ENCODE measurements at regions not wholly inside any gene's neighbourhood (a gene's known extent, or its start where the extent isn't known, plus 50 kb on each side); places are given as distances from the start of the nearest gene placed in this dataset.

DNA sequence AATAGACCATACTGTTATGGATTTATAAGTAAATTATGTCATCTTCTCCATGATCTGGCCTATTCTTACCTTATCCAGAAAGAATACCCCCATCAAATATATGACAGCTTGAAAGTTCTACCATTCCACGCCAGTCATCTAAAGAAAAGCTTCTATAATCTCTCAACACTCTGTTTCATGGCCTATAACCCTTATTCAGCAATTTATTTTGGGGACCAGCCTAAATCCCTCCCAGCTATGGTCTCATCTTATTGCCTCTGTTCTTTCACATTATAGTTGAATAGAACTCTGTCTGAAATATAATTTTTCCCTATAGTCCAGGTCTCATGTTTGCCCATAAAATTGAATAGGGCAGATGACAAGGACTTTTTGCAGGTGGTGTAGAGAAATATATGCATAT lies 2387.6 kb upstream of the WWC1 start:
- no peak for DNase-seq (ENCODE audit: low read depth in 2 of 2)

DNA sequence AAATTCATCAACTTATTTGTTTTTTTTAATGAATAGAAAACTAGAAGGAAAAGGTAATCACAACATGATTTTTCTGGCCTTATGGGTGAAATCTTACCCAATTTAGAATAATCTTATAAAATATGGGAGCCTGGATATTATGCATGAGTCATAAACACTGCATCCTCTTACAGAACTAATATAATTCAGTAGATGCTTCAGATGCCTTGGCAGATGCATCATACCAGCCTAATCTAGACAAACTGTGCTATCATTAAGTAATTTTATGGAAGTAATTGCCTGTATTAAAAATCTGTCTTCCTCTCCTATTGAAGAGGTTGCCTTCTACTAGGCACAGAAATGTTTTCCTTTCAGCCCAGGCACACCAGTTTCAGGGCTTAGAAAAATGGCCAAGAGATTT lies 2384.6 kb upstream of the WWC1 start:
- DNase-seq (ENCODE audit: low read depth in 2 of 2), result no peak

DNA sequence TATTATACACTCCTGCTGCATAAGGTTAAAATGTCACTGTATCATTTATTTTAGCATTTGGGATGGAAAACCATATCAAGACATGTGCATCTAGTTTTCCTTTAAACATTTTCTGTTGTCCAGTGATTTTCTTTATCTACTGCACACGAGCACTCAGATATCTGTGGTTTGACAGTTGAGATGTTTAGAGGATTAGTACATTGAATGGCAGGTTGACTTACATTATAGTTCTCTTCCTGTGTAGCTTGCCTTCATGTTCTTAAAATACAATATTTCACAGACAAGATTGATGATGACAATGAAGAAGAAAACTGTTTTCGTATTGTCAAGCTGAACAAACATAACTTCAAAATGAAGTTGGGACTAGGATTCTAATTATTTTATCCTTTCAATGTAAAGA lies 2378.4 kb upstream of the WWC1 start:
- DNase-seq (ENCODE audit: low read depth in 2 of 2), result no peak

DNA sequence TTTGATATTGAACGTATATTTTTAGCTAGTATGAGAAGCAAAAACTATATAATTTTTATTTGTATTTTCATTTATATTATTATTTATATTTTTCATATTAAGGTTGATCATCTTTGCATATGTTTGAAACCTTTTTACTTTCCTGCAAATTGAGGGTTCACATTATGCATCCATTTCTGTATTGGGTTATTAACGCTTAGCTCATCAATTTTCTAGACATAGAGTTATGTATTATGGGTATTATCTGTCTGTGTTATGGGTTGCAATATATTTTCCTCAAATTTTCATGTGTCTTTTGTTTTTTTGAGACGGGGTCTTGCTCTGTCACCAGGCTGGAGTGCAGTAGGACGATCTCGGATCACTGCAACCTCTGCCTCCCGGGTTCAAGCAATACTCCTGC lies 2377.0 kb upstream of the WWC1 start:
- no peak for DNase-seq (ENCODE audit: low read depth in 2 of 2)

DNA sequence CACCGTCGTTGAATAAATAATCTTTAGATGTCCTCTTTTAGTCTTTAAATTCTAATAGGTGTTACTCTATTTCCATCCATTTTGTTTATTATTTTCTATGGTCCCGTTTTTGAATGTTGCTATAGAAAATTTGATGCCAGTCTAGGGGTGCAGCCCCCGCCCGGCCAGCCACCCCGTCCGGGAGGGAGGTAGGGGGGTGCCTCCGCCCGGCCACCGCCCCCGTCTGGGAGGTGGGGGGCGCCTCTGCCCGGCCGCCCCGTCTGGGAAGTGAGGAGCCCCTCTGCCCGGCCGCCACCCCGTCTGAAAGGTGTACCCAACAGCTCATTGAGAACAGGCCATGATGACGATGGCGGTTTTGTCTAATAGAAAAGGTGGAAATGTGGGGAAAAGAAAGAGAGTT lies 2372.2 kb upstream of the WWC1 start:
- DNase-seq (ENCODE audit: low read depth in 2 of 2), result no peak

DNA sequence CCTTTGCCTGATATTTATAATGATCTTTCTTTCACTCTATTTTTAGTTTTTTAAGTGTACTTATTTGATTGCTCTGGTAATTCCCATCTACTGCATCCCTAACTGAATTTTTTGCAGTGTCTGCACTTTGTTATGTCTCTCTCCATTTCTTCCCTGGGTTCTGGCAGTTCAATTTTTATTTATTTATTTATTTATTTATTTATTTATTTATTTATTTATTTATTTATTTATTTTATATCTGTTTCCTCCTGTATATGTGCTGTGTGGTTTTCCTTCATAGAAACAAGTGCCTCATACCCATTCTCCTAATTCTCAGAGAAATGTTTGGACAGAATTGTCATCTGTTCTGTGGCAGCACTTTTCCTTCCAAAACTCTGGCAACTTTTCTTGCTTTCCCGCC lies 2370.8 kb upstream of the WWC1 start:
- DNase-seq (ENCODE audit: low read depth in 2 of 2), result no peak

DNA sequence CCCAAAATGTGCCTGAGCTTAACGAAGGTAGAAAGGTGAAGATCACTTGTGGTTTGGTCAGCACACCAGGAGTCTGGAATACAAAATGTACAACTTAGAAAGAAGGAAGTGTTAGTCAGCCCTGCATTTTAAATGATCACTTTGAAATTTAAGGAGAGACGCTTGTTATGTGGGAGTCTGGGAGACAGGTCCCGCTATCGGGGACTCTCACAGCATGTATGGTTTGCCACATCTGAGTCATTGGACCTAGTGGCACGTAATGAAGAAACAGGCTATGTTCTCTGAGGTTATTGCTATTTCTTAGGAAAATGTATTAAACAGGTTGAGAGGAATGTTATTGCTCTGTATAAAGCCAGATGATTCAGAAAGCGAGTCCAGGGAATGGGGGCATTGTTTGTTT lies 2362.5 kb upstream of the WWC1 start:
- no peak for DNase-seq (ENCODE audit: low read depth in 2 of 2)

DNA sequence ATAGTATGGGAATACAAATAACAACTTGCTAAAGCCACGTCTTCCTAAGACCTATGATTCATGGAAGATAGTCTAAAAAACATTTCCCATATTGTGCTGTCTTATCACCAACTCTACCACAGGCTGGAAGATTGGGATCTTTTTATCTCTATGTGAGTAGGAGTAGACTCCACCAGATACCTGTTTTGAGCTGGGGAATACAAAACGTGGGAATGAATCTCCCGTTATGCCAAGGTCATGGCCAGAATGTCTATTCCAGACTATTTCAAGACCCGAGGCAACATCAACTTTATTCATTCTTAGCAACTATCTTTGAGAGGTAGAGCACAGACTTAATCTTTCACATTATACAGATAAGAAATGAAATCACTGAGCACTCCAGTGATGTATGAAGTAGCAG lies 2350.9 kb upstream of the WWC1 start:
- no peak for DNase-seq (ENCODE audit: low read depth in 2 of 2)

DNA sequence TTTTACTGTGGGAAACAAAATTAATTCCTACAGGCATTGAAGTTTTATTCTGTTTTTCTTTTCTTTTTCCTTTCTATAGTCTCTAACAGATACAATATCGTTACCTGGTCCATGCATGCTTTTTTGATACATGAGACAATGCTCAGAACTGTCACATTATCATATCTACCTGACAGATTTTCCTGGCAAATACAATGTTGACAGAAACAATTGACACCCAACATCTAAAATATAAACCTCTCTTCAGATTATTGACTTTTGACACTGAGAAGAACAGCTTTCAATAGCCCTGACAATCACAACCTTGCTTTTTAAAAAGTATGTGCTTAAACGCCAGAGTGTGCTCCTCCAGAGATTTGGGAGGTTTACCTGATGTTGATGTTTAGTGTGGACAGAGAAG lies 2334.6 kb upstream of the WWC1 start:
- DNase-seq (ENCODE audit: low read depth in 2 of 2), result no peak

DNA sequence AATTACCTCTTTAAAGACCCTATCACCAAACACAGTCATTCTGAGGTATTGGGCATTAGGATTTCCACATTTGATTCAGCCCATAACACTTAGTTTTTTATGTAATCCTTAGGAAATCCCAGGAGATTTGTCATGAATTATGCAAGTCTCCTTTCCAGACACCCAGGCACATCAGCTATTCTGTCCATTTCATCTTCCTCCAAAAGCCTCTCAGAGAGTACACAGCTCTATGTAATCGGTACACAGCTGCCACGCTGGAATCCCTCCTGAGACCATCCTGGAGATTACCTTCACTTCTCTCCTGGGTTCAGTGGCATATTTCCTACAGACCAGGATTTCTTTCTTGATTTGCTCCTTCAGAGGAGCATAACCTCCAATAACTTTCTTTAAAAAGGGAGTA lies 2309.8 kb upstream of the WWC1 start:
- DNase-seq (ENCODE audit: low read depth in 2 of 2), result no peak

DNA sequence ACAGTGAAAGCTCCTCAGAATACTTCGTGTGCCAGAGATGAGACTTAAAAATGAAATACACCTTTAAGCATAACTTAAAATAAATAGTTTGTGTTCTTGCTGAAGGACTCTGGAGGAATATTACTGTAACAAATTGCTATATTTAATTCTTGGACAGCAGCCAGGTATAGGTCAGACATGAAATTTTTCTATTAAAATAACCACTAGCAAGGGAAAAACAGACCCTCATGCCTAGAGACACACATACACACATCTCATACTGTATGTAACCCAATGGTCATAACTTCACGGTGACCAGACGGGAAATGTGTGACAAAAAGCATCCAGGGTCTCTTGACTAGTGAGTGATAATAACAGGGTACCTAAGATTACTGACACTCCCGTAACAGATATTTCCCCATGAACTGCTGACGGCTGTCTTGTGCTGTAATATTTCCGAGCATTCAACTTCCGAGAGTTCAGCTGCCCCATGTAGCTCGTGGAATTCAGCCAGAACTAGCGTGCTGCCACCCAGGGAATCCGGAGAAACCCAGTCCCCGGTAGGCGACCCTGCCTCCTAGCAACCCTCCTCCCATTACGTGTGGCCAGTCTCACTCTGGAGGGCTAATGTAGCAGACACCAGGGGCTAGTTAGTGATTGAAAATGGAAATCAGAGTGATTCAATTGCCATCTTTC lies 2295.1 kb upstream of the WWC1 start:
- no peak for DNase-seq (ENCODE audit: low read depth in 2 of 2)

DNA sequence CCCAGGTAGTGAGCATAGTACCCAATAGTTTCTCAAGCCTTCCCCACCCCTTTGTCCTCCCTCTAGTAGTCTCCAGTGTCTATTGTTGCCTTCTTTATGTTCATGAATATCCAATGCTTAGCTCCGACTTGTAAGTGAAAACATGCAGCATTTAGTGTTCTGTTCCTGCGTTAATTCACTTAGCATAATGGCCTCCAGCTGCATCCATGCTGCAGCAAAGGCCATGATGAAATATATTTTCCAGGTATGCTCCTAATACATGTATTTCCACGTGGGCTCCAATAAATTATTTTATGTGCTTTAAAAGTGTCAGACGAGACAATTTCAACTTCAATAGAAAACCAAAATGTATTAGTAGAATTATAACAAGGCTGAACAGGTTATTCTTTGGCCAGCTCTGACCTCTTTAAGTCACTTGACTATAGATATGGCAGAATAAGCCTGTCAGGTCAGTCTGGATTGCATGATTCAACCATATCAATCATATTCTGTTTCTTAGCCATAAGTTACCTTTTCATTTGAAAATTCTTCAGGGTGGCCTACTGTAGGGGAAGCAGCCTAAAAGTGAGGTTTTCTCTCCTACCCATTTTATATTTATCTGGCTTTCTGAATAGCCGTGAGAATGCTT lies 2291.6 kb upstream of the WWC1 start:
- no peak for DNase-seq (ENCODE audit: low read depth in 2 of 2)

DNA sequence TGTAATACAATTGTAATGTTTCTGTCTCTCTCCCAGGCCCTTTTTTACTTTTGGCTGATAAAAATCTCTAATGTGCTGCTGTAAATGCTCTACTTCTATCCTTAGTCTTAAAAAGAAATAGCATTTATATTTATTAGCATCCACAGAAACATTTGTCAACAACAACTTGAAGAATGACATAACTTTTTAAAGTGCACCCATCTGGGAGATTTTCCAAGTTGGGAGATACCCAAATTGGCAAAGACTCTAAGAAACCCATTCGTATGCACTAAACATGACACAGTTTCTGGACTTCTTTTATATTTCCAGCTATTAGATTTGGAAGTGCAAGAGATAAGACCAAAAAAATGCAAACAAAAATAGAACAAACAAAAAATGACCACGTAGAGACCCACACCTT lies 2287.4 kb upstream of the WWC1 start:
- no peak for DNase-seq (ENCODE audit: low read depth in 2 of 2)

DNA sequence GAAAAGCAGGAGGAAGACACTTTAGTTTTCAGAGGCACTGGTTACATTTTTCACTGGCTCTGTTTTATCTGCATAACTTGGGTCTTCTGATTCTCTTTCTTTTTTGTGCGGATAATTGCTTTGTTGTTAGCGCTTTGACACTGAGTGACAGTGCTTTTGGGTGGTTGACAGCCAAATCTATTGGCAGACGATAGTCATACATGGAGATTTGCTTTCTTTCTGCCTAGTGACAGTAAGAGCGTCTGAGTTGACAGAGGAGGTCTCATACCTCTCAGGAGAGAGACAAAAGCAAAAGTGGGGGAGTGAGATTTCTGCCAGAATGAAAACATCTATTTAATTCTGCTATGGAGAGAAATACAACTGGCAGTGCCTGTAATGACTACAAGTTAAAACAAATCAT lies 2278.0 kb upstream of the WWC1 start:
- no peak for DNase-seq (ENCODE audit: low read depth in 2 of 2)

DNA sequence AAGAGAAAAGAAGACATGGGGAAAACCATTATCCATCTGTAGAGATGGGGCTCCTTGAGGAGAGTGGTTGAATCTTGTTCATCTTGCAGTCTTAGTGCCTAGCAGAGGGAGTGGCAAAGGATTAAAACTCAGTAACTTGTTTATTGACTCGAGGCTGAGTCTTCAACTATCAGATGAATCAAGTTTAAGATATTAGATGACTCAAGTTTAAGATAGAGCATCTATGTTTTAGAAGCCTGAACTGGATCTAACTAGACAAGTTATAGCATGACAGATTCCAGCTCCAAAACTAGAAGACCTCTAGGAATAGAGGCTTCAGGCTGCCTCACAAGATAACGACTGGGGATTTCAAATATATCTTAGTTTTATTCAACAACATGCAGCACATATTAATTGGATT lies 2277.2 kb upstream of the WWC1 start:
- DNase-seq (ENCODE audit: low read depth in 2 of 2), result no peak

DNA sequence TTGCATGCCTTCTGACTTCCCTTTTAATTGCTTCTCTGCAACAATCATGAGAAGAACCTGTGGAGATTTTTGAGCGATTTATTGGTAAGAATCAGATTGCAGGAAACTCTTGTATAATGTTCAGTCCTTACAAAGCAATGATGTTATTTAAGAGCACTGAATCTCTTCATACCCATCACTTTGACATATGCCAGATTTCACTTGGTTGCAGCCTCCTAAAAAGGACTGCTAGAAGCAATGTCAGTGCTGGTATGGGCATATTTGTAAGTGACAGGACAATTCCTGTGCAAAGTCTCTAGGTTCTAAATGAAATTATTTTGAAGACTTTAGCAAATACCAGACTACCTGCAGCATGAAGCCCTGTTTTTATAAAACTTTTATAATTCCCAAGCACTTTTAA lies 2272.7 kb upstream of the WWC1 start:
- DNase-seq (ENCODE audit: low read depth in 2 of 2), result no peak

DNA sequence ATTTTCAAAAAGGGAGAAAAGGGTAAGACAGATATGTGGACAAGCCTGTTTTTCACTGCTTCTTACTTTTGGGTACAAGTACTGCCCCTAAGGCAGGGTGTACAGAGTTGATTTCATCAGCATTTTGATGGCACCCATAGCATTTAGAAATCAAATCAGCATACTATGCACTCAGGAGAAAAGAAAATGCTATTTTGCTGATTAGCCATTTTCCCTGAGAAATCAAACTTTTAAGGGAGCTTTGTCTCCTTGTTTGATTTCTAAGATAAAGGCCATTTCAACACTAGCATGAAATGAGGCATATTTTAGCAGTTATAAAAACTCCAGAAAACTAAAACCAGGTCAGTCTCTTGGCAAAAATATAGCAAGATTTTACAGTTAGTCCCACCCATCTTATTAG lies 2269.4 kb upstream of the WWC1 start:
- no peak for DNase-seq (ENCODE audit: low read depth in 2 of 2)

DNA sequence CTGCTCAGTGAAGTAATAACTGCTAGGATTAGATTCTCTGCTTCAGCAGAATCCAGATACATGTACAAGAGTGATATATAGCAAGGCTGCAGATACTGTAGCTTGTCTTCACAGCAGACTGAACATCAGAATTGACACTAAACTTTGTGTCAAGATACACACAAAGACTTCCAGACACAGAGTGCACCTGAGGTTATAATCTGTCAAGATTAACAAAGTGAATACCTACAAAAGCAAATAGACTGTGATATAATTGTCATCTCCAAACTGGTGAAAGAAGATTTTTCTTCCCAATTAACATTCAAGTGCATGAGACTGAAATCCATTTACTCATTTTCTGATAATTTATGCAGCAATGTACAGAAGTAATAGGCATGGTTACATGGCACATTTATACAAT lies 2266.5 kb upstream of the WWC1 start:
- DNase-seq (ENCODE audit: low read depth in 2 of 2), result no peak

DNA sequence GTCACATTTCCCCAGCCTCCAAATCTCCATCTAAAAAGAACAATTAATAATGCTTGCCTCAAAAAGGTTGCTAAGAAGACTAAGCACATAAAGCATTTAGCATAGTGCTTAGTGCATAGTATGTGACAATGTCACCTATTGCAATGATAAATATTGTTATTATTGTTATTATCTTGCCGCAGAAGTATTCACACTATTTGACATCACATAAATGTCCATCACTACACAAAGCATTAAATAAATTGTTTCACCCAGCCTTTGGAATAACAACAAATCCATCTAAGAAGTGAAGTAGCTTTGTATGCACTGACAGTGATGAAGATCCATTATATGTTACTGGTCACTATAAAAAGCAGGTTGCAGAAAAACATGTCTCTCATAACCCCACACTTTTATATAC lies 2263.9 kb upstream of the WWC1 start:
- DNase-seq (ENCODE audit: low read depth in 2 of 2), result no peak

DNA sequence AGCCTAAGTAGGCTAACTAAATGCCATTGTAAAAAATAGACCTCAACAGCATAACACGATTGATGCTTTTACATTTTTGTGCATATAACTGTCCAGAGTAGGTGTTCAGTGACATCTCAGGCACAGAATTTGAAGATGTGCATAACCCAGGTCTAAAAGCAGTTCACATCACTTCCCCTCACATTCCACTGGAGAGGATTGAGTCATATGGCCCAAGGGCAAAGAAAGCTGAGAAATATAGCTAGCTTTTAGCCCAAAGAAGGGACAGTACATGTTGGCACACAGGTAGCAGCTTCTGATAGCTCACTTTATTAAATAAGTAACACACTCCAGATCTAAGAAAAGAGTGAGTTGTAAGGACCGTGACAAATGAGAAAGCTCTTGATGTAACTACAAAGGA lies 2259.5 kb upstream of the WWC1 start:
- DNase-seq (ENCODE audit: low read depth in 2 of 2), result no peak

DNA sequence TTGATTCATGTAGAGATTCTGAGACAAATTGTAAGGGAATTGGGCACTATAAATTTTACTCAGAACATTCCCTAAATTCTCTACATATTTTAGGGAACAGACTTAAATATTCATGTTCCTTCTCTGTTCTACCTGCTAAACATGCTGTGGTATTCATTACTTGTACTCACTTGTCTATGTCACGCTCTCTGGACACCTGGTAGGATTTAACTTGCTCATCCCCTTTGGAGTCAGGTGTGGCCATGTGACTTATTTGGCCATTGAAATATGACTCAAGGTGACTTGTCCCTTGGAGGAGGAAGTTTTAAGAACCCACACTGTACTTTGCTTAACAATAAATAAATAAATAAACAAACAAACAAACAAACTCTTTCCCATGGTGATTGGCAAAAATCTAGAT lies 2258.8 kb upstream of the WWC1 start:
- no peak for DNase-seq (ENCODE audit: low read depth in 2 of 2)

DNA sequence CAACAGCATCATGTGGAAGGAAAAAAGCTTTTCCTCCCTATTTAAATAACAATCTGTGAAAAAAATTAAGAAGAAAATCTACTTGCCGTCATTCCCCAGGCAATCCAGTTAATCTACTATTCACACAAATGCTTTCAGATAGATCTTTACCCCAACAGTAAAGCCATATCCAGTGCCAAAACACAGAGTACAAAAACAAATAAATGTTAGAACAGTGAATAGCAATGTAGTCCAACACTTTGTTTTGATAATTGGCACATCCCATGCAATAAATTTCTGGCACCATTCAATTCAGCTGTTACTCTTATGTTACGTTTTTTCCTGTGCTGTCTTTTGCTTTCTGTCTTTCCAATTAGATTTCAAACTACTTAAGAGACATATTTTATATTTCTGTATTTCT lies 2245.5 kb upstream of the WWC1 start:
- no peak for DNase-seq (ENCODE audit: low read depth in 2 of 2)

DNA sequence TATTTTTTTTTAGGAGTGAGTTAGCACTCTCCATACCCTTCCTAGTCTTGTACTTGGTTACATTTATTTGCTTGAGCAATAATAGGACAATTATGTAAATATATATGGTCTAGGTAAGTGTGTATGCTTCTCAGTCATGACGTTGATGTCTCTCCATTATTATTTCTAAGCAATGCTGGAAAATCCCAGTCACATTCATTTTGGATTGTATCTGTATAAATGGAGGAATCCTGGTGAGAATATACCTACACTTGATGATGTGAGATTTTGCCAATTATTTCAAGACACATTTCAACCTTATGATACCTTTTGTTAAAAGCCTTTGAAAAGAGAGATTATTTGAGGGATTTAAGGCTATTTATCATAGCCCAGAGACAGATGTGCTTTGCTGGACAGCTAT lies 2244.5 kb upstream of the WWC1 start:
- DNase-seq (ENCODE audit: low read depth in 2 of 2), result no peak

DNA sequence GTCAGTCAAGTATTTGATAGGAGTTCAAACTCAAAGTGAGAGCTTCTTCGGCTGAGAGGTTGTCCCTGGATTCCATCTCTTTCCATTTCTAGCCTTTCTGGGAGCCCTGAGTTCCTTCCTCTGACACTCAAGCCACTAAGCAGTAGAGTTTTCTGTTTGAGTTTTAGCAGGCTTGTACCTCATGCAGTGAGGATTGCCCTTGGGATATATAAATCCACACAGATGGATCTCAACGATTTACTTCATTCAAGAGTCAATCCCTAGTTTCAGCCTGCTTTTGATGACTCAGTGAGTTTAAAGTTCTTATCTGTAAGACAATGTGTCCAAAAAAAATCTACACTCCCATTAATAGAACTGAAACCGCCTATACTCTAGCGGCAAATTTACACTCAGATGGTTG lies 2240.9 kb upstream of the WWC1 start:
- DNase-seq (ENCODE audit: low read depth in 2 of 2), result no peak
